GM23338 (cell line): ENCODE measurements at regions not wholly inside any gene's neighbourhood (a gene's known extent, or its start where the extent isn't known, plus 50 kb on each side); places are given as distances from the start of the nearest gene placed in this dataset.

Experiments
- EZH2 ChIP-seq: fragments of 200-600 bp; sonication (generic); IDR thresholded peaks from one replicate; pipeline ENCODE4 v1.8.0; 2017; ENCODE audit warnings: antibody characterized with exemption, mild to moderate bottlenecking, low read depth; ENCODE audit not compliant: unreplicated experiment
- STAT1 ChIP-seq: IDR thresholded peaks from one replicate; pipeline ENCODE4 v1.6.1; 2016; ENCODE audit warnings: antibody characterized with exemption; ENCODE audit not compliant: unreplicated experiment
- TF ChIP-seq, protein P1 (sequence below), 2 experiments: fragments of 200-600 bp in 1 of 2; sonication (generic) in 1 of 2; conservative IDR thresholded peaks; 2 replicates each; pipeline versions ENCODE4 v1.5.1 to v1.6.1; 2016 to 2017; ENCODE audit warnings: antibody characterized with exemption in 2 of 2, low read depth in 2 of 2, mild to moderate bottlenecking in 2 of 2, moderate library complexity in 1 of 2
- TF ChIP-seq, protein P2 (sequence below): IDR thresholded peaks from one replicate; pipeline ENCODE4 v1.6.1; 2018; ENCODE audit warnings: antibody characterized with exemption; ENCODE audit not compliant: unreplicated experiment

DNA sequence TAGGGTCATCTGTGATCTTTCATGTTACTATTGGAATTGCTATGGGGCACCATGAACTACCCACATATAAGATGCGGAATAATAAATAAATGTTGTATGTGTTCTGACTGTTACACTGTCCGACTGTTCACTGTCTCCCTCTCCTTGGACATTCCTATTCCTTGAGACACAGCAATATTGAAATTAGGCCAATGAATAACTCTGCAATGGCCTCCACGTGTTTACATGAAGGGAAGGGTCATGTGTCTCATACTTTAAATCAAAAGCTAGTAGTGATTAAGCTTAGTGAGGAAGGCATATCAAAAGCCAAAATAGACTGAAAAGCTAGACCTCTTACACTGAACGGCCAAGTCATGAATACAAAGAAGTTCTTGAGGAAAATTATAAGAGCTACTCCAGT is 751.3 kb downstream of the SOCS6 start:
- TF ChIP-seq, protein P1, sequence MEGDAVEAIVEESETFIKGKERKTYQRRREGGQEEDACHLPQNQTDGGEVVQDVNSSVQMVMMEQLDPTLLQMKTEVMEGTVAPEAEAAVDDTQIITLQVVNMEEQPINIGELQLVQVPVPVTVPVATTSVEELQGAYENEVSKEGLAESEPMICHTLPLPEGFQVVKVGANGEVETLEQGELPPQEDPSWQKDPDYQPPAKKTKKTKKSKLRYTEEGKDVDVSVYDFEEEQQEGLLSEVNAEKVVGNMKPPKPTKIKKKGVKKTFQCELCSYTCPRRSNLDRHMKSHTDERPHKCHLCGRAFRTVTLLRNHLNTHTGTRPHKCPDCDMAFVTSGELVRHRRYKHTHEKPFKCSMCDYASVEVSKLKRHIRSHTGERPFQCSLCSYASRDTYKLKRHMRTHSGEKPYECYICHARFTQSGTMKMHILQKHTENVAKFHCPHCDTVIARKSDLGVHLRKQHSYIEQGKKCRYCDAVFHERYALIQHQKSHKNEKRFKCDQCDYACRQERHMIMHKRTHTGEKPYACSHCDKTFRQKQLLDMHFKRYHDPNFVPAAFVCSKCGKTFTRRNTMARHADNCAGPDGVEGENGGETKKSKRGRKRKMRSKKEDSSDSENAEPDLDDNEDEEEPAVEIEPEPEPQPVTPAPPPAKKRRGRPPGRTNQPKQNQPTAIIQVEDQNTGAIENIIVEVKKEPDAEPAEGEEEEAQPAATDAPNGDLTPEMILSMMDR (conservative IDR thresholded peaks at IDR 0.05; ENCODE audit: low read depth in 2 of 2), result no peak
- TF ChIP-seq STAT1 (no peak), EZH2 (no peak)
- TF ChIP-seq, protein P2, sequence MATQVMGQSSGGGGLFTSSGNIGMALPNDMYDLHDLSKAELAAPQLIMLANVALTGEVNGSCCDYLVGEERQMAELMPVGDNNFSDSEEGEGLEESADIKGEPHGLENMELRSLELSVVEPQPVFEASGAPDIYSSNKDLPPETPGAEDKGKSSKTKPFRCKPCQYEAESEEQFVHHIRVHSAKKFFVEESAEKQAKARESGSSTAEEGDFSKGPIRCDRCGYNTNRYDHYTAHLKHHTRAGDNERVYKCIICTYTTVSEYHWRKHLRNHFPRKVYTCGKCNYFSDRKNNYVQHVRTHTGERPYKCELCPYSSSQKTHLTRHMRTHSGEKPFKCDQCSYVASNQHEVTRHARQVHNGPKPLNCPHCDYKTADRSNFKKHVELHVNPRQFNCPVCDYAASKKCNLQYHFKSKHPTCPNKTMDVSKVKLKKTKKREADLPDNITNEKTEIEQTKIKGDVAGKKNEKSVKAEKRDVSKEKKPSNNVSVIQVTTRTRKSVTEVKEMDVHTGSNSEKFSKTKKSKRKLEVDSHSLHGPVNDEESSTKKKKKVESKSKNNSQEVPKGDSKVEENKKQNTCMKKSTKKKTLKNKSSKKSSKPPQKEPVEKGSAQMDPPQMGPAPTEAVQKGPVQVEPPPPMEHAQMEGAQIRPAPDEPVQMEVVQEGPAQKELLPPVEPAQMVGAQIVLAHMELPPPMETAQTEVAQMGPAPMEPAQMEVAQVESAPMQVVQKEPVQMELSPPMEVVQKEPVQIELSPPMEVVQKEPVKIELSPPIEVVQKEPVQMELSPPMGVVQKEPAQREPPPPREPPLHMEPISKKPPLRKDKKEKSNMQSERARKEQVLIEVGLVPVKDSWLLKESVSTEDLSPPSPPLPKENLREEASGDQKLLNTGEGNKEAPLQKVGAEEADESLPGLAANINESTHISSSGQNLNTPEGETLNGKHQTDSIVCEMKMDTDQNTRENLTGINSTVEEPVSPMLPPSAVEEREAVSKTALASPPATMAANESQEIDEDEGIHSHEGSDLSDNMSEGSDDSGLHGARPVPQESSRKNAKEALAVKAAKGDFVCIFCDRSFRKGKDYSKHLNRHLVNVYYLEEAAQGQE, result no peak
